Stimulated activated CD8-positive, alpha-beta memory T cell treated with anti-CD3 and anti-CD28 coated beads, Interleukin-15, amount 100 ng/mL, for 48 hours (primary cell): ENCODE measurements at regions not wholly inside any gene's neighbourhood (a gene's known extent, or its start where the extent isn't known, plus 50 kb on each side); places are given as distances from the start of the nearest gene placed in this dataset.
"Not testable (repeated sequence)": the region's sequence is repeated elsewhere in the genome, so short reads cannot be mapped to it uniquely, and the experiment has no call there.

Experiments used
- DNase-seq, 2 donors: peaks; one replicate each; pipeline ENCODE4 v3.0.0-alpha.2; 2020; ENCODE audit warnings: low read depth in 2 of 2

DNA sequence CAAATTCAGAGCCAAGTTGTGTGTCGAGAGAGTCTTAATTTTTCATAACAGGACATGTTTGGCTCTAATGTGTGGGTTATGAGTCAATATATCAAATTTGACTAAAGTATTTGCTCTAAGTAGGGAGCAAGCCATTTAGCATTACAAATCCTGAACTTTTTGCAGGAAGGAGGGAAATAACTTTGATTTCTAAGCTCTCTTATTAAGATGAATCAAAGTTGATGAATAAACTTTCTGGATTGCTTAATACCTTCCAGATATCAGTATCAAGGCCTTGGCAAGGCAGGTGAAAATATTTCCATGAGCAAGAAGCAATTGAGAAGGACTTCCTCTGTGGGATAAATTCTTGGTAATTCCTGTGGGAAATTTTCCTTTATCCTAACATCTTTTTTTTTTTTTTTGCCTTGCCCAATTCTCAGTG lies 258.8 kb downstream of the AHR start:
- no peak for DNase-seq

DNA sequence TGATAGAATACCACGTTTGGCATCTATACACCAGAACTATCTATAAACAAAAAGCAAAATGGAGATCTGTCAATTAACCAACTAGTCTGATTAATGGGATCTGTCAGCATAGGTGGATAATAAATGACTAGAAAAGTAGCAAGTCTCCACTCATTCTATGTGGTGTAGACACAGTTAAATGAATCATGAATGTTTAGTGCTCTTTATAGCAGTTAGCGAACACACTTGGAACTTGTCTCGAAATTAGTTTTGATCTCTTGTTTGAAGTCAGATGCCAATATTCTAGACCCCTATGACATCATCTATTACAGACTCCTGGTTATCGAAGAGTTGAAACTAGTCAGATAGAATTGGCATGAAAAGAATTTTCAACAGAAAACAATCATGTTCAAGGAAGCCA lies 259.7 kb downstream of the AHR start:
- DNase-seq: no peak

DNA sequence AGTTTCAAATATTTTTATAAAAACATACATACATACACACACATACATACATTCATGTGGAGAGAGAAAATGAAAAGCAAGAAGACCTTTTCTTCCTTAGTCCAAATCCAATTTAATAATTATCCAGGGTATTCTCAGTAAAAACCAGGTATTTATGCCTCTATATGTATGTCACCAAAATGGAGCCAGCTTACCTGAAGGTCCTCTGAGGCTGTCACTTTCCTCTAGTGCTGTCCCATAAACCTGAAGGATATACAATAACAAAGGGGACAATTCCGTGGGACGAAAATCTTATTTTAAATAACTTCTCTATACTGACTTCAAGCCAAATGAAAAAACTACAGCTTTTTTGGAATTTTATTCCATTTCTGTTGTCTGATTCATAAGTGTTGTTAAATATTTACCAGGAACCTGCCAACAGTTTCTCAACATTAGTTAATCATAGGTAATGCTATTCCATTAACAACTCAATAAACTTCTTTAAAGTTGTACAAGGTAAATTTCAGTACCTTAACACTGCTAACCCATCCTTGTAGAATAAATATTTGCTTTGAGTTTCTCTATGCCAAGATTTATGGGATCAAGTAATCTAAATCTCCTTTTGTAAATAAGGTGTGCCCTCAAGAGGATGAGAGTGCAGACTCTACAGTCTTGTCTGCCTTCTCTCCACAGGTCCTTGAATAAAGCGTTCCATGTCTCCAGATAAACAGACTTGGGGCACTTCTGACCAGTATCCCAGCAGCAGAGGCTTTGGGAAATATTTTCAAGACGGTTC lies 260.3 kb downstream of the AHR start:
- DNase-seq: no peak

DNA sequence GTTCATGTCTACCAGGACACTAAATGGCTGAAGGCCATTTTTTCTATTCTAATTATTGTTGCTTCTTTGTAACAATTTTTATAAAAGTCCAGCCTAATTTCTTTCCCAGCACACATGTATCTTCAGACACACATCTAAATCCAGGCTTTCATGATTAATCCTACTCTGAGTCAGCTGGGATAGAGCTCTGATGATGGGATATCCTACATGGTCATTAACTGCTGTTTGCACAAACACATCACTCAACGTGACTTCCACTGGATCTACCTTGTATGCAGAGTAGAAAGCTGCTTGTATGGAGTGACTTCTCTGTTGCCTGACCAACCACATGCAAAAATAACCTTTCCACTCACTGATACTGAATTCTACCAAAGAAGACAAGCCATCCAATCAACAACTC lies 260.9 kb downstream of the AHR start:
- no peak for DNase-seq

DNA sequence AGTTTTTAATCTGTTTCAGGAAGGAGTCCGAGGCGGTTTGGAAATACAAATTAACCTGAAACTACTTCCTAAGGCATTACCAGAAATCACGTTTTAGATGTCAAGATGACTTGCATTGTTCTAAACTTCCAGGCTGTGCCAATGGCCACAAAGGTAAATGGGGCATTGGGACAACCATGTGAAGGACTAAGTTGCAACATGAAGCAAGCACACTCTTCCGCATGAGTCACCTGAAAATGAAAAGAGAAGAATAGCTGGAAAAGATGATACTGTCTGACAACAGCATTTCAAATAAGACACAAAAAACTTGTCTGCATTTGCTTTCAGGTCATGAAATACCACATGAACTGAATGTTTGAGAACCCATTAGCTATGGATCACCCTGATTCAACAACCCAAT lies 262.1 kb downstream of the AHR start:
- DNase-seq: no peak

DNA sequence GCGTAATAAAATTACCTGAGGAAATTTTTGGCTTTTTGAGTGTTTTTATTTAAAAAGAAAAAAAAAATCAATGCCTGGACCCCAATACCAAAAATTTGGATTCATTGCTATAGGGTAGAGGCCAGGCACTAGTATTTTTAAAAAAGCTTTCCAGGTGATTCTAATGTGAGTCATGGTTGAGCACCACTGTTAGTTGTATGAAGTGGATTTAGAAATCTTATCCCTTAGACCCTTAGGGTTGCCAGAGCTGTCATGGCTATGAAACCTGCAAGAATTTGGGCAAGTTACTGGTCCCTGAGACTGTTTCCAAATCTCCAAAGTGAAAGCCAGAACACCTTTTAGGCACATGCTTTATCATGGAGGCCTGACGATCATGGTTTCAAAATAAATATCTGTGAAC lies 262.5 kb downstream of the AHR start:
- DNase-seq: no peak

DNA sequence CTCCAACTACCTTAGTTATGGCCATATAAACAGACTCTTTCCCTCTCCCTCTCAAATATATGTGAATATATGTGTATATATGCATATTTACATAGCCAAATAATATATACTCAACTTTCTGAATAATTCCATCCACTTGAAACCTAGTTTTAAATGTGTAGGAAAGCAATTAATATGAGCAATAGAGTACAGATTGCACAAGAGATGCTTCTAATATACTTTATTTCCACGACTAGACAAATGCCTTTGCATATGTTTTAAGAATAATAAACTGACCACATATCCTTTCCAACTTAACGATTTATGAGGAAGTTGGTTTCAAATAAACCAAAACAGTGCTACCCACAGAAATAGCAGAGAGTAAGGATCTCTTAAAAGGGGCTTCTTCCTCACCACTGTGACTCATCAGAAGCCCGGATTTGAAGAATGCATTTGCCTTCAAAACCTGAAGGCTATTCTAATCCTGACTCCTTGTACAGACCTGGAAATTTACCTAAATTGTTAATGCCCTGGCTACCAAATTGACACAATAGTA lies 266.3 kb downstream of the AHR start:
- no peak for DNase-seq

DNA sequence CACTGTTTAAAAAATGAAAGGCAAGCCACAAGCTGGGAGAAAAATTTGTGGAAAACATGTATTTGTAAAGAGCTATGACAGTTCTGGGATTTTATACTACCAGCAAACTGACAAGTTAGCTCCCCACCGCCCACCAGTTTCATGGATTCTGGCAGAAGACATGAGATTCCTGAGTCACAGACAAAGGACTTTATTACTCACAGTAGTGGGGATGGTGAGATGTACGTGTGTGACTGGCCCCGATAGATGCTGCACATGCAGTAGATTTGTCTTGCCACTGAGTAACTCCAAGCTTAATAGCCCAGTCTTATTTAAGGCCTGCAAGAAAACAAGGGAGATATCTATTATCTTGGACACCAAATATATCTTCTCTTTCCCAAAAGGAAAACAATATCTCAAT lies 281.7 kb downstream of the AHR start:
- no peak for DNase-seq

DNA sequence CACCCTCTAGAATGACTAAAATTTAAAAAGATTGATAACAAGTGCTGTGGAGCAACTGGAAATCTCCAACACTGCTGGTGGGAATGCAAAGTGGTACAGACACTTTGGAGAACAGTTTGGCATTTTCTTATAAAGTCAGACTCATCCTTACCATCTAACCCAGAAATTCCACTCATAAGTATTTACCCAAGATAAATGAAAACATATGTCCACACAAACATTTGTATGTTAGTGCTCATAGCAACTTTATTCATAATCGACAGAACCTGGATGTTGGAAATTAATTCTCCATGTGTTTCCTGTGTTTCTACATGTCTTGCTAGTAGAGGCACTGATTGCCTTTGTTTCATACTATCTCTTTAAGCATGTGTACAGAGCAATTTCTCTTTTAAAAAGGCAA lies 282.4 kb downstream of the AHR start:
- no peak for DNase-seq

DNA sequence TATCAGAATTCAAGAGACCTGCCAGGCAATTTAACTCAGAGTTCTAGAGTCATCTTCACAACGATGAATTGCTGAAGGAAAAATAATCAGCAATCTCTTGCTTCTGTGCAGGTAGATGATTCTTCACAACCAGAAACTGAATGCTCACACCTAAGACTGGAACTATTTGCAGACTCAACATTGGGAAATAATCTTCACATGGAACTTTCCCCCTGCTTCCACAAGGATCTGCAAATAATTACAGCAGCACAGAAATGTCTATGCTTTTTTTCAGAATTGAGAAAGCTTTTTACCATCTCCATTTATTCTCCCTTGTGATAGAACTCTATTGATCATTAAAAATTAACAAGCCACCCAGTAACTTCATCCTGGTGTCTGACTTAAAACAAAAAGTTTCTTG lies 282.8 kb downstream of the AHR start:
- no peak for DNase-seq

DNA sequence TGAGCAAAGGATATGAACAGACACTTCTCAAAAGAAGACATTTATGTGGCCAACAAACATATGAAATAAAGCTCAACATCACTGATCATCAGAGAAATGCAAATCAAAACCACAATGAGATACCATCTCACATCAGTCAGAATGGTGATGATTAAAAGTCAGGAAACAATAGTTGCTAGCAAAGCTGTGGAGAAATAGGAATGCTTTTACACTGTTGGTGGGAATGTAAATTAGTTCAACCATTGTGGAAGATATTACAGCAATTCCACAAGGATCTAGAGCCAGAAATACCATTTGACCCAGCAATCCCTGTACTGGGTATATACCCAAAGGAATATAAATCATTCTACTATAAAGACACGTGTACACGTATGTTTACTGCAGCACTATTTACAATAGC lies 284.2 kb downstream of the AHR start:
- DNase-seq: not testable (repeated sequence)

DNA sequence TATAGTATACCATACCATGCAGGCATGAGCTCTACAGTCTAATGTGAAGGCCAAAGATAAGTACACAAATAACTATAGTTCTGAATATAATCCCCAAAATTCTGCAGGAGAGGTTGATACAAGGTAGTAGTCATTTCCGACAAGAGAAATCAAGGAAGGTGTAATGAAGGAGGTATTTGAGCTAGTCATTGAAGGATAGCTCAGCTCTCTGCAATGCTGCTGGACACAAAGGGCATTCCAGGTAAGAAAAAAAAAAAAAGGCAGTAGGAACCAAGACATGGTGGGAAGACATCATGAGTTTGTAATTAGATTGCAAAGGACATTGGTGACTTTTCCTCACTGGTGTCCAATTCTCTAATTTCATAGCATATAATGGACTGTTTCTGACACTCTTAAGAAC lies 285.3 kb downstream of the AHR start:
- no peak for DNase-seq

DNA sequence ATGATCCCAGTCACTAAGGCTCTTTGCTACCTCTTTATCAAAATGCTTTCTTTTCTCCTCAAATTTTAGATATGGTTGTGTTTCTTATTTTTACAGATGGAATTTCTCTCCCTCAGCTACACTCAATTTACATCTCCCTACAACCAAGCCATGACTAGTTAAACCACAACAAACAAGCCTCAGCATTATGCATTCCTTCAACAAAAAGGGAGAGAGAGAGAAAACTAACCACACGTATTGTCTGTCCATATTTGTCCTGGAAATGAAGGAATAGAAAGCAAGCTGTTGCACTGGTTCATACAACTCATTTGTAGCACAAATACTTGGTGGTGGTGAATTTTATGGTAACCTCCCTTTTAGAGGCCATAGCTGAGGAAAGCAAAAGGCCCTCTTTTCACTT lies 286.4 kb downstream of the AHR start:
- DNase-seq: no peak

DNA sequence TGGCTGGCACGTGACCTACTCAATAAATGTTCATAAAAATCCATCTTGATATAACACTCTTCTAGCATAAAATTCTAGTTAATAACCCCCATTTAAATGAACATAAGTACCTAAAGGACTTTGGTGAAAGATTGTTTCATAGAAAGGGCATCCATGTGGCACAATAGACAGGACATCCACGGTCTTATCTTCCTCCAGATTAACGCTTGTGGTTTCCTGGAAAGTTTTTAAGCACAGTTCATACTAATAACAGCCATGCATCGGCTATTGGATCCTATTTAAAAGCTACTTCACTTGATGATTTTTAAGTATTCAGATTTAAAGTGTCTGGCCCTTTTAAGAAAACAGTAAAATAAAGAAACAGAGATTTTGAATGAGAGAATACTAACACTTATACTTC lies 288.3 kb downstream of the AHR start:
- DNase-seq: no peak

DNA sequence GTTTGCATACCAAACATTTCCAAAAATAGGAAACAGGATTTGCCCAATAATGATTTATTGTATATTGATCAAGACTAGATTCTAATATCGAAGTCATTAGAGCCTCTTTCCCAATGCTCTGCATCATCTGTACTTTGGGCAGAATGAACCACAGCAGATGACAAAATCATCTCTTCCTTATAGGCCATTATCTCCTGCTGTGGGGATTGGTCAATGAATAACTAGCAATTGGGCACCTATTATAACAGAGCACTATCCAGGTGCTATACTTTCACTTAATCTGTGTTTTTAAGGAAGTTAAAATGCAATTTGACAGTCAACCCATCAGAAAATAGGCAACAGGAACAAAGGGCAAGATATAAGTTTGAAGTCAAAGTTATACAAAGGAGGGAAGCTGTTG lies 290.3 kb downstream of the AHR start:
- no peak for DNase-seq

DNA sequence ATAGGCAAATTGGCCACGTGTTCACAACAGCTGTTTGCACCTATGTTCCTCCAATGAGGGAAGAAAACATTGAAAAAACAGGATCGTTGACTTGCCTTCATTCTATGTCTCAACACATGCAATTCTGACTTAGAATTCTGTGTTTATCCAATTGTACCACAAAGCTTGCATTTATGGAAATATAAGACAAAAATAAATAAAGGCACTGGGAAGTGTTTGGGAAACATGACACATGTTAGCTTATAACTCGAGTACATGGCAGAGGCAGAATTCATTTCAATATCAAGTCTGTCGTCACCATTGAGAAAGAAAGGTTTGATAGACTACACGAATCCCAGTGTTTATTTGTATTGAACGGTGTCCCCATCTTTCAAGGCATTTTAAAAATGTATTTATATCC lies 291.2 kb downstream of the AHR start:
- DNase-seq: no peak

DNA sequence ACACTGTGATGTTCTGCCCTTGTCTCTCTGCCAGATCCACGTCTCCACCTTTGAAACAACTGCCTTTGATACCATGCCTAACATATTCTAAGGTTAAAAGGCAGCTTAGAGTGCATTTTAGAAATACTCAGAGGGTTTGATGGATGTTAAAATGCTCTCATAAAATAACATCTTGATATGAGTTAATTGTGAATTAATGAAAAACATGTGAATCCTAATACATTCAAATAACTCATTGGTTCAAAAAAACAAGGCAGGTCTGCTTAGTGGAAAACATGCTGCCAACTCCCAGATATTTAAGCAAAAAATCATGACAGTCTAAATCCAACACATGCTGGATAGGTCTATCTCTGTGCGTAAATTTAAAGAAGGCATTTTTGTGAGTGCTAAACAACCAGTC lies 291.8 kb downstream of the AHR start:
- DNase-seq: no peak

DNA sequence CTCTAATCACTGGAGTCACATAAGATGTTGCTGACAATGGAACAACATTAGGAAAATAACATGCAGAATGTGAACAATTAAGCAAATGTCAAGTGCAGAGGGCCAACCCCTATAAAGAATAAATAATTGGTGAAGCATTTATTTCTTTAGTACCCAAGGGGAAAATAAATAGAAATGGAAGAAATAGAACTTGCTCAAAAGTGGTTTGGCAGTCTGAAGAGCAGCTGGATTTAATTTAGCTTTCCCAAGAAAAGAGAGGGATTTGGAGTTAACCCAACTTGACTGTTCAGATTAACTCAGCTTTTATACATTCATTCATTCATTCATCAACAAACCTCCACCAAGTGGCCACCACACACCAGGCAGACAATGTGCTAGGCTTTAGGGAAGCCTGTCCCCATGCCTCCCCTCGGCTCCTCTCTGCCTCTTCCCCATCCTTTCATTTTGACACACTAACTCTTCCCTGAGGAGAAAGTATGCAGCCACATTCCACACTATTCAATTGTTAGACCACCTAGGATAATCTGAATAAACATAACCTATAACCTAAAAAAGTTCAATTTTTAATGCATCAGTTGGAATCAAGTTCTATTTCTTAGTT lies 295.5 kb downstream of the AHR start:
- no peak for DNase-seq

DNA sequence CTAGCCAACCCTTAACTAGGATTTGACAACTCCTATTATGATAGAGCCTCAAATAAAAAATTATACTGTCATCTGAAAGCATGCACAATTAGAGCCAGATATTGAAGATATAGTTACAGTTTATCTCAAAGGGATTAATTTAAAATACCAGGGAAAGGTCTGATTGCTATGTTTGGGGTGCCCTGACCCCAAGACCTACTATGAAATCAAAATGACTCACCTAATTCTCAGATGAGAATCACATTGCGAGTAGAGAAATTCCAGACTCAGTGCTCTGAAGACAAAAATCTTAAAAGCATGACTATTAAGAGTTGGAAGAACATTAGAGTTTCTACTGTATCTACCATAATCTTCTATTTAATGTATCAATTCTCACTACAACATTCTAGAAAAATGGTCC lies 297.1 kb downstream of the AHR start:
- no peak for DNase-seq

DNA sequence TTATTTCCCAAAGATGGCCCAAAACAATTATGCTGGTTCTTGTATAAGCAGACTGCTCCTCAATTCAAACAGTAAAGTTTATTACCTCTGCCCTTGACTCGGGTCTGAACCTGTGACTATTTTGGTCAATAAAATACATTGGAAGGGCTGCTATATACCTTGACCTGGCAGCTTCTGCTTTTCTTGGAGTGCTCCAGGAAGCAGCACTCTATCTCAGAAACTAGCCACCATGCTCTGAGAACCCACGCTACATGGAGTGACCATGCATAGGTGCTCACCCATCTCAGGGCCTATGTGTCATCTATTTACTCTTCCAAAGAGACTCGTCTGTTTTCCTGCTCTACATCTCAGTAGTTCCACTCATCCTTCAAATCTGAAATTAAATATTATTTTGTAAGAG lies 299.9 kb downstream of the AHR start:
- DNase-seq: no peak

DNA sequence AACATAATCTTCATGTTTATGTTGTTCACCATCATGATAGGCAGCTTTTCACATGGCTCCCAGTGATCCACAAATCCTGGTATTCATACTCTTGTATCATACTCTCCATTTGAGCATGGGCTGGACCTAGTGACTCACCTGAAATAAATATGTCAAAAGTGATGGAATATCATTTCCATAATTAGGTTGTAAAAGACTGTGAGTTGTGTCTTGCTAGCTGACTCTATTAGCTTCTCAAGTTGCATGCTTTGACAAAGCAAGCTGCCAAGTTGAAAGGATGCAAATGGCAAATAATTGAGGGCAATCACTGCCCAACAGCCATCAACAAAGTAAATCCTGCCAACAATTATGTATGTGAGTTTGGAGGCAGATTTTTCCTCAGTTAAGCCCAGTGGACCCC lies 300.4 kb downstream of the AHR start:
- DNase-seq: no peak

DNA sequence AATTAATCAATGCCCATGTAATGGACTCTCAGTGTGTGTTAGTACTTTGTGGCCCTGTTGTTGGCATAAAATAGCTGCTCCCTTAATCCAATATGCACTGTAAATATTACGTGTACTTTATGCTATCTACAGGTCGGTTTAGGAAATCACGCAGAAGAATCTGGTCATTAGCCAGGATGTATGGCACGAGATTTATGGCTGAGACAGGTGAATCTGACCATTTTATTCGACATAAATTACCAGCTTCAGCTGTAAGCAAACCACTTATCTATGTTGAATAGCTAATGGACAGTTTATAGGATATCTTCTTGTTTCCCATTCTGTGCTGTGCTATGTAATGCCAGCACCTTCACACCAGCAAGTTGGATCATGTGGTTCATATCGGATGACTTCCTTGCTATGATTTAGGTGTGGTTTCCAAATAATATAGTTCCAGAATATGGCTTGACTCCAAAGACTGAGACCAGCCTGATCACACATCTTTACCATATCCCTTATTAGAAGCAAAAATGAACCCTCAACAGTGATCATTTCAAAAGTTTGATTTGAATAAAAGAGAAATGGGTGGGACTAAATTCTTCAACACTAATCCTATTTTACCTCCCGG lies 301.4 kb downstream of the AHR start:
- DNase-seq: no peak

DNA sequence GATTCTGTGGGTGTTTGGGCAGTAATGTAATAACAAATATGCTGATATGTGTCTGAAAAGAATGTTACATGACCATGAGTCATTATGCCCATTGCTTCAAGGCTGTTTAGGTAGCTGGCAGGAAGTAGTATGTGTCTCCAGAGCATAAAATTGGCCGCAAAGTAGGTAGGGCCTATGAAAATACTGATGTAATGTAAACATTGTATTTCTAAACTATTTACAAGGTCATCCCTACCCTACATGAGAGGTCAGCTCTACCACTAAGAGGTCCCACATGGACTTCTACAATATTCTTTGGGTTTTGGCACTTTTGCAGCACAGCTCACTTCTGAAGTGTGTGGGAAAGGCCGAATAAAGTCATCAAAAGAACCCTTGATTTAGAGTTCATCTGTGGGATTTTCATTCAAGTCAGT lies 301.9 kb downstream of the AHR start:
- no peak for DNase-seq
